HG03135 (cell line): ENCODE measurements at regions not wholly inside any gene's neighbourhood (a gene's known extent, or its start where the extent isn't known, plus 50 kb on each side); places are given as distances from the start of the nearest gene placed in this dataset.

Experiments
- ATAC-seq: cut with Tn5 transposase; IDR thresholded peaks from one replicate; pipeline ENCODE4 v1.9.1; 2021; ENCODE audit warnings: mild to moderate bottlenecking, moderate library complexity; ENCODE audit not compliant: unreplicated experiment

- ATAC-seq, result no peak
Measured at GRCh38 chr12:65517656-65518210, 239.2 kb downstream of the MSRB3 start.

- no peak for ATAC-seq
Measured at GRCh38 chr12:65518771-65519170, 240.3 kb downstream of the MSRB3 start.

- no peak for ATAC-seq
Measured at GRCh38 chr12:65520658-65521057, 242.2 kb downstream of the MSRB3 start.

- no peak for ATAC-seq
Measured at GRCh38 chr12:65522956-65523860, 244.7 kb downstream of the MSRB3 start.

- ATAC-seq, result no peak
Measured at GRCh38 chr12:65524666-65525065, 246.2 kb downstream of the MSRB3 start.

- no peak for ATAC-seq
Measured at GRCh38 chr12:65525491-65526141, 247.1 kb downstream of the MSRB3 start.

- ATAC-seq, result no peak
Measured at GRCh38 chr12:65526311-65526710, 247.8 kb downstream of the MSRB3 start.

GRCh38 chr12:65528127-65528526, 249.6 kb downstream of the MSRB3 start:
- no peak for ATAC-seq

GRCh38 chr12:65529106-65529505, 250.6 kb downstream of the MSRB3 start:
- no peak for ATAC-seq

DNA sequence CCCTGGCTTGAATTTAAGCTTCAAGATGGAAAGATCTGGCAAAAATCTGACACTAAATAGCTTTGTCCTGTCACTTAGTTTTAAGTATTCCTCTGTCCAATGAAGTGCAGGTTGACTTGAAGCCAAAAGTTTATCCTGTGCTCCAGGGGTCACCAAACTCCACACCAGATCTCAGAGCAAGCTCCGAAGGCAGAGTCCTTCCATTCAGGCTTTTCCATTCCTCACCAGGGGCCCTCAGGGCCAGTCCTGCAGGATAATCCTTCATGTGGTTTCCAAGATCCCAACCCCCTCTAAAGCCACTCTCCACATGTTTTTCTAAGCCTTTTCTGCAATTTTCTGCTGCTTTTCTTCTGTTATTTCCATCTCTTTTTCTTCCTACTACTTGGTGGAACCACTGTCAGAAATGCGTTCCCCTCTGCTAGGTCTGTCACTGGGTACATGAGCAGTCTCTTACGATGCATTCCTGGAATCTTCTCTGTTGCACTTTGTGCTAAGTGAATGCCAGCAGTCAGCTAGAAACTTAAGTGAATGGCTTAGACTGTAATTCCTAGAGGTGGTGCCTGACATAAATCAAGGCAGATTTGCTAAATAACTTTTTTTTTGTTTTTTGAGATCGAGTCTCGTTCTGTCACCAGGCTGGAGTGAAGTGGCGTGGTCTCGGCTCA, 251.4 kb downstream of the MSRB3 start:
- ATAC-seq, result no peak

GRCh38 chr12:65532162-65532561, 253.7 kb downstream of the MSRB3 start:
- ATAC-seq, result no peak

DNA sequence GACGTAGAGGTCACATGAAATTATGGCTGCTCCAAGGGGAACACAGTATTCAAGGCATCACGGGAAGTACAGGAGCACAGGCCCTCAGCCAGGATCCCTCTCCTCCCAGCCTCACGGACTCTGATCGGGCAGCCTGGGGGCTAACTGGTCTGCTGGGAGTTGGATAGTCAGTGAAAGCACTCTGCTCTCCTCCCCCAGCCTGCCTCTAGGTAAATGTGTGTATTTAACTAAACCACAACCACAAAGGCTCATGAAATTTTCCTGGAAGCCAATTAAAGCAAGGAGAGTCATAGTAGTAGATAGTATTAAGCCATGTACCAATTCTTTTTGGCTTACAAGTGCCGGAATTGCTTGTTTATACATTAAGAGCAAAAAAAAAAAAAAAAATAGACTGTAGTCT, 254.3 kb downstream of the MSRB3 start:
- ATAC-seq, result no peak

DNA sequence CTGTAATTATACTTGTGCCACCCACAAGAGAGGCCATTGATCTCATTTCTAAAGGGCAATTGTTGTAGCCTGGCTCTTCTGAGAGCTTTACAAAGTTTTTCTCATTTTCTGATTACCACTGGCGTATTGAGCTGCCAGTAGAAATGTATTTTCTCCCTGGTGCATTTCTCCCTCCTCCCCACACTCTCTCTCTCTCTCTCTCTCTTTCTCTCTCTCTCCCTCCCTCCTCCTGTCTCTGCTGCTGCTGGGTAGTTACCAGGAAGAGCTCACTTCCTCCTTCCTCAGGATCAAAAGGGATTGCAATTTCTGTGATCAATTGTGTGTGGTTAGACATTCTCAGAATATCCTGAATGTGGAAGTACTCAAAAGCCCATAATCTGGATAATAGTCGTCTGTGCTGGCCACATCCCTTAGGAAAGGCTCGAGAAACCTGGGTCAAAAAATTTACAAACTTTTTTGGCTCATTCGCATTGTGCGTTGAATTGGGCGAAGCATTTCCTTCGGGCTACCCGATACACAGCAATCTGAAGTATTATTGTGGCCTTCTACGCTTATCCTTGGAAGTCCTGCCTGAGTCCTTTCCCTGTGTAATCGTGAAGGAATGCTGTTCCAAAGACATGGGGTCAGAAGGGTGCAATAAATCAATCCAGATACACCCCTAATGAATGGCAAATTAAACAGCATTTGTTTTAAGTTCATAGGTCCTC, 254.8 kb downstream of the MSRB3 start:
- ATAC-seq, result no peak

DNA sequence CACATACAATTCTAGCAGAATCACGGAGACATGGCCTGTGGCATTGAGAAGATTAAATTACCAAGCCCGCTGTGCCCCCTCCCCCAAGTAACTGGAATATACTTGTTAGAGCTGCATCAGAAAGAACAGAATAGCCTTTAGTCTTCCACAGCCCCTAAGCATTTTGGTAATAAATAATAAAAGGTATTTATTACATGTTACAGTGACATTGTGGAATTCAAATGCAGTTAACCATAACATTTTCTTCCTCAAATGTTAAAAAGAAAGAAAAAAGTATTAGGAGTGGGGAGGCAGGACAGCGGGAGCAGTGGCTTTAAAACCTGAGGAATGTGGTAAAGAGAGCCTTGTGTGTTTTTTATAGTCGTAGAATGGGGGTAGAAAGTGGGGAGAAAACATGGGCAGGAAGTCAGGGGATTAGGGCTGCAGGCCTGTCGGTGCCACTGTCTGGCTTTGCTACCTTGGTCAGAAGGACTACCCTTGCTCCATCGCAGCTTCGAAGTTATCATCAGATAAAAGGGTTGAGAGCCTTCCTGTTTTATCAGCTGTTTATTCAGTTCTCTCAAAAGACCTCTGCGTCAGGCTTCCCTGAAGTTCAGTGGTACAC, 255.9 kb downstream of the MSRB3 start:
- no peak for ATAC-seq

GRCh38 chr12:65535946-65536345, 257.5 kb downstream of the MSRB3 start:
- ATAC-seq, result no peak

GRCh38 chr12:65536351-65536750, 257.9 kb downstream of the MSRB3 start:
- ATAC-seq, result no peak

DNA sequence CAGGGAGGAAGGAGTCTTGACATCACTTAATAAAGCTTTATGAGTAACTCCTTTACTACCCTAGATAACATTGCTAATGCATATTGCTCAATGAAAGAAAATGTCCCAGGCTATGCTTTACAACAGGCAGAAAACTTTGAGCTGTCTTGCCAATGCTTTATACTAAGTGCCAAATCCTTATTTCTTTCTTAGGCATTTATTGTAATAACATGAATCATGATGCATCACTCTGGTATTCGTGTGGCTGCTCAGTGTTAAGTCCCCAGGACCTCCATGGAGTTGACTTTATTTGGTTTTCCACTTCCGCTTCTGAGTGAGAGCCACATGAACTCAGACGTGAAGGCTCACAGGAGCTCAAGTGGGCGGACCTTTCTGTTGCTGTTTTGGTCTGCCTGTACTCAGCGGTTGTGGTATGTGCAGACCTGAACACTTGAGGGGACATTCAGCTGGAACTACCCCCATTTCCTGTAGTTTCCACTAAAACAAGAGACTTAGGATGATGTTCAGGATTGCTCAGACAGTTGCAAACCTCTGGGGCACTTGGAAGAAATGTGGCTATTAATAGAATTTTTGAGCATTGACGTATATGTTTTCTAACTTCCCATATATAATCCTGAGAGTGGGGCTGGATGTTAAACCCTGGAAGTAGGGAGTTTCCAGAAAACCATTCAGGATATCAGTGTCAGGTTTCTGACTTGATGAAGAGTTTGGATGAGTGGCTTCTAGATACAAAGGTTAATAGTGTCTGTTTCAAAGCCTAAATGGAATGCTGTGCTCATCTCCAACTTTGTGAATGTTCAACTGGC, 258.6 kb downstream of the MSRB3 start:
- no peak for ATAC-seq

DNA sequence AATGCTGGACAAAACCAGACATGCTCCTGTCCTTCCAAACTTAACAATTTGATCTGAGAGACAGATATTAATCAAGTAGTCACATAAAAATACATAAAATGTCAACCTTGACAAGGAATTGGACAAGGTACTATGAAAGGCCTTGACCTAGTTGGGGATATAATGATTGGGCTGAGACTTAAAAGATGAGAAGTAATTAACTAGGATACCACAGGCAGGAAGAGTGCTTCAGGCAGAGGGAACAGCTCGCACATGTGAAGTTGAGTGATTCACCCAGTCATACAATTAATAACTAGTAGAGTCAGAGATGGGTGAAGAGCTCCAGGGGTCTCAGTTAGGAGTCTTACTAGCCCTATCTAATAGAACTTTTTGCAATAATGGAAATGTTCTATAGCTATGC, 259.5 kb downstream of the MSRB3 start:
- no peak for ATAC-seq

- no peak for ATAC-seq
Measured at GRCh38 chr12:65539023-65539422, 260.5 kb downstream of the MSRB3 start.

DNA sequence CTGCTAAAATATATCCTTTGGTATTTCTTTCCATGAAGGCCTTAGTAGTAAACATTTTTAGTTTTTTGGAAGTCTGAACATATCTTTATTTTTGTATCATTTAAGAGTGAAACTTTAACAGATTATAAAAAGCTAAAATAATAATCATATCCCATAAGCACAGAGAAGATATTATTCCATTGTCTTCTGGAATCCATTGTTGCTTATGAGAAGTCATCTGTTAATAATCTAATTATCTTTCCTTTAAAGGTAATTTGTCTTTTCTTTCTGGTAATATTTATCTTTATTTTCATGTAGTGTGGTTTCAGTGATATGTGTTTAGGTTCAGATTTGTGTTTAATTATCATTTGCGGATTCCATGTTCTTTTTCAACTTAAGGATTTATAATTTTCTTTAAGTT, 261.7 kb downstream of the MSRB3 start:
- ATAC-seq, result no peak
